ENCODE measurements at regions not wholly inside any gene's neighbourhood (a gene's known extent, or its start where the extent isn't known, plus 50 kb on each side); places are given as distances from the start of the nearest gene placed in this dataset.

GRCh38 chr7:50855526-50855925 is 72.8 kb upstream of the GRB10 start:
- TF ChIP-seq CTCF (IDR thresholded peaks at IDR 0.05): no peak
- TF ChIP-seq POLR2A (IDR thresholded peaks at IDR 0.05): no peak
